Upper lobe of left lung (tissue), 6 donors: ENCODE measurements at regions not wholly inside any gene's neighbourhood (a gene's known extent, or its start where the extent isn't known, plus 50 kb on each side); places are given as distances from the start of the nearest gene placed in this dataset.

Experiments used
- ATAC-seq, 2 donors: fragments of 200-7000 bp; cut with Tn5 transposase; one replicate each; pipeline ENCODE4 v1.9.1; 2022; ENCODE audit warnings: mild to moderate bottlenecking in 2 of 2, moderate library complexity in 2 of 2; ENCODE audit not compliant: low FRiP score in 2 of 2
- DNase-seq, 2 donors: peaks; one replicate each; pipeline ENCODE4 v3.0.0-alpha.2; 2019 to 2020
- H3K27ac ChIP-seq, 4 donors: fragments of 200-600 bp; sonication (generic); one replicate each; pipeline ENCODE4 v1.5.1; 2016 to 2019
- H3K27me3 ChIP-seq, 4 donors: fragments of 200-600 bp; sonication (generic); one replicate each; pipeline ENCODE4 v1.5.1; 2017 to 2019
- H3K36me3 ChIP-seq, 4 donors: fragments of 200-600 bp; sonication (generic); one replicate each; pipeline ENCODE4 v1.5.1; 2016 to 2019
- H3K4me1 ChIP-seq, 4 donors: fragments of 200-600 bp; sonication (generic); one replicate each; pipeline ENCODE4 v1.5.1; 2018 to 2019
- H3K4me3 ChIP-seq, 4 donors: fragments of 200-600 bp; sonication (generic); one replicate each; pipeline ENCODE4 v1.5.1; 2017 to 2019; ENCODE audit warnings: mild to moderate bottlenecking in 2 of 4, moderate library complexity in 1 of 4
- H3K9me3 ChIP-seq, 4 donors: fragments of 200-600 bp; sonication (generic); one replicate each; pipeline ENCODE4 v1.5.1; 2018 to 2019
- EP300 ChIP-seq, 4 donors: sonication (generic); formaldehyde crosslinking; IDR thresholded peaks; one replicate each; pipeline ENCODE4 v1.5.1; 2017; ENCODE audit warnings: antibody characterized with exemption in 4 of 4, control low read depth in 2 of 4
- POLR2A ChIP-seq, 4 donors: fragments of 450-650 bp; IDR thresholded peaks; one replicate each; pipeline ENCODE4 v1.5.1; 2016 to 2017; ENCODE audit warnings: antibody characterized with exemption in 4 of 4, mild to moderate bottlenecking in 2 of 4
- POLR2AphosphoS5 ChIP-seq, 2 donors: sonication (generic); formaldehyde crosslinking; IDR thresholded peaks; one replicate each; pipeline ENCODE4 v1.5.1; 2017; ENCODE audit warnings: antibody characterized with exemption in 2 of 2
- WGBS, 2 donors: methylation state at CpG; one replicate each; pipeline ENCODE4 v1.1.5; 2017 to 2018; 5-methylcytosine and 5-hydroxymethylcytosine counted together
- TF ChIP-seq, protein P1 (sequence below), 6 experiments: fragments of 450-650 bp in 4 of 6; fragments of 200-600 bp in 2 of 6; sonication (generic) in 2 of 6; IDR thresholded peaks; one replicate each; pipeline ENCODE4 v1.5.1; 2016 to 2019; ENCODE audit warnings: antibody characterized with exemption in 6 of 6
- donor health status: DM: no; HTN: no; CAD: no; lungs with moderate emphysema.
- donor health status: DM: no; HTN: yes; CAD: no; lungs with severe emphysema.

DNA sequence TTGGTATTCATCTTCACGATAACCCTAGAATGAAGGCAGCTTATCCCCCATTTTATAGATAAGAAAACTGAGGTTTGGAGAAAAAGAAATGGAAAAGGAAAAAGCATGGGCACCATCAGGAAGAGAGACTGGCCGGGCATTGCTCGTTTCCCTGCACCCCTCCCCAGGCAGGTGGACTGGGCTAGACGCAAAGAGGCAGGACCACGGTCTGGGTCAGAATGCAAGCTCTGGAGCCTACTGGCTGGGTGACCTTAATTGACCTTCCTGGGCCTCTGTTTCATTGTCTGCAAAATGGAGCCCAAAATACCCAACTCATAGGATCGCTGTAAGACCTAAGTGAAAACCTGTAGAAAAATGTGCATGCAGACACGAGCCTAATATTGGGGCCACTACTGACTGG lies 135.3 kb upstream of the GLI2 start:
- no peak for ATAC-seq
- Histone ChIP-seq H3K36me3 (no peaks in the 10 kb centered on the region), H3K27ac (no peak overlapping the region), H3K4me3 (no peak overlapping the region), H3K4me1 (peaks cover 6 to 17% (median 9%) of the 10 kb centered on the region in 4 donors), H3K27me3 (no peaks in the 10 kb centered on the region), H3K9me3 (no peaks in the 10 kb centered on the region)
- DNase-seq: no peak
- TF ChIP-seq POLR2A (IDR thresholded peaks at IDR 0.05) (no peak), POLR2AphosphoS5 (IDR thresholded peaks at IDR 0.05) (no peak), EP300 (IDR thresholded peaks at IDR 0.05) (no peak)
- TF ChIP-seq, protein P1, sequence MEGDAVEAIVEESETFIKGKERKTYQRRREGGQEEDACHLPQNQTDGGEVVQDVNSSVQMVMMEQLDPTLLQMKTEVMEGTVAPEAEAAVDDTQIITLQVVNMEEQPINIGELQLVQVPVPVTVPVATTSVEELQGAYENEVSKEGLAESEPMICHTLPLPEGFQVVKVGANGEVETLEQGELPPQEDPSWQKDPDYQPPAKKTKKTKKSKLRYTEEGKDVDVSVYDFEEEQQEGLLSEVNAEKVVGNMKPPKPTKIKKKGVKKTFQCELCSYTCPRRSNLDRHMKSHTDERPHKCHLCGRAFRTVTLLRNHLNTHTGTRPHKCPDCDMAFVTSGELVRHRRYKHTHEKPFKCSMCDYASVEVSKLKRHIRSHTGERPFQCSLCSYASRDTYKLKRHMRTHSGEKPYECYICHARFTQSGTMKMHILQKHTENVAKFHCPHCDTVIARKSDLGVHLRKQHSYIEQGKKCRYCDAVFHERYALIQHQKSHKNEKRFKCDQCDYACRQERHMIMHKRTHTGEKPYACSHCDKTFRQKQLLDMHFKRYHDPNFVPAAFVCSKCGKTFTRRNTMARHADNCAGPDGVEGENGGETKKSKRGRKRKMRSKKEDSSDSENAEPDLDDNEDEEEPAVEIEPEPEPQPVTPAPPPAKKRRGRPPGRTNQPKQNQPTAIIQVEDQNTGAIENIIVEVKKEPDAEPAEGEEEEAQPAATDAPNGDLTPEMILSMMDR (IDR thresholded peaks at IDR 0.05): no peak
- WGBS, 2 donors: 92 to 94% methylated on average over 7 of the region's 7 CpGs

DNA sequence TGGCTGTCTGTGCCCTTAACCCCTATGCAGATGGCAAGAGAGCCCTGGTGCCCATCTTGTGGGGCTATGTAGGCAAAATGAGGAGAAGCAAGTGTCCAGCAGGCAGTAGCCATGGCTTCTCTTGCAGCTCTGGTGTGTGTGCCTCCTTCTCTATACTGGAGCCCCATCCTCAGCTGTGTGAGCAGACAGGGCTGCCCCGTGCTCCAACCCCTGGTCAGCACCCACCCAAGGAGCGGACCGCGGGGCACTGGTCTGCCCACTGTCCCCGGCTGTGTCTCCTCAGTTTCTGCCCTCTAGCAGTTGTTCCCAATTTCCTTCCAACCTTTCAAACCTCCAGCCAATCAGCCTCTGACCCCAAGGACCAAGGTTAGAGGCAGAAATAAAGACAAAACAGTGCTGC lies 134.9 kb upstream of the GLI2 start:
- H3K36me3 ChIP-seq: no peaks in the 10 kb centered on the region
- no peak for ATAC-seq
- no peak overlapping the region for H3K27ac ChIP-seq
- TF ChIP-seq, protein P1 (IDR thresholded peaks at IDR 0.05): no peak
- TF ChIP-seq POLR2A (IDR thresholded peaks at IDR 0.05): no peak
- TF ChIP-seq EP300 (IDR thresholded peaks at IDR 0.05): no peak
- TF ChIP-seq POLR2AphosphoS5 (IDR thresholded peaks at IDR 0.05): no peak
- no peak for DNase-seq
- no peaks in the 10 kb centered on the region for H3K9me3 ChIP-seq
- 89 to 90% methylated on average over 5 of the region's 5 CpGs for WGBS, 2 donors
- peaks cover 5 to 15% (median 7%) of the 10 kb centered on the region in 4 donors for H3K4me1 ChIP-seq
- H3K4me3 ChIP-seq: no peak overlapping the region
- no peaks in the 10 kb centered on the region for H3K27me3 ChIP-seq

DNA sequence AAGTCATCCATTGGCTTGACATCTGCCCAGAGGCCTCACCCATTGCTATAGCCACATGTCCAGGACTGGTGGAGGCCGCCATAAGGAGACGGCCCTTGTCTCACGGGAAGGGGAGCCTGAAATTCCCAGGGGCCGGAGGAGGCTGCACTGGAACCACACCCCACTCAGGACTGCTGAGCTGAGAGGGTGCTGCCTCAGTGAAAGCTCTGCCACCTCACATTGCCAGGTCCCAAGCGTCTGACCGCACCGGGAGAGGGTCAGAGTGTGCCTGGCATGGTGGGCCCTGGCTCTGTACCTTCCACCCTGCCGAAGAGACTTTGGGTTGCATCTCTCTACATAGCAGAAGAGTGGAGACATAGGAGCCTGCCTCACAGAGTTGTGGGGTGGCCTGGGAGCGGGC lies 134.1 kb upstream of the GLI2 start:
- ATAC-seq (no peak), DNase-seq (no peak)
- TF ChIP-seq, protein P1 (IDR thresholded peaks at IDR 0.05): no peak
- TF ChIP-seq EP300 (IDR thresholded peaks at IDR 0.05) (no peak), POLR2A (IDR thresholded peaks at IDR 0.05) (no peak), POLR2AphosphoS5 (IDR thresholded peaks at IDR 0.05) (no peak)
- Histone ChIP-seq H3K27ac (no peak overlapping the region), H3K27me3 (no peaks in the 10 kb centered on the region), H3K36me3 (no peaks in the 10 kb centered on the region), H3K4me3 (no peak overlapping the region), H3K4me1 (peaks cover 0 to 13% (median 3%) of the 10 kb centered on the region in 4 donors), H3K9me3 (no peaks in the 10 kb centered on the region)
- 85 to 89% methylated on average over 4 to 9 of the region's 9 CpGs for WGBS, 2 donors

DNA sequence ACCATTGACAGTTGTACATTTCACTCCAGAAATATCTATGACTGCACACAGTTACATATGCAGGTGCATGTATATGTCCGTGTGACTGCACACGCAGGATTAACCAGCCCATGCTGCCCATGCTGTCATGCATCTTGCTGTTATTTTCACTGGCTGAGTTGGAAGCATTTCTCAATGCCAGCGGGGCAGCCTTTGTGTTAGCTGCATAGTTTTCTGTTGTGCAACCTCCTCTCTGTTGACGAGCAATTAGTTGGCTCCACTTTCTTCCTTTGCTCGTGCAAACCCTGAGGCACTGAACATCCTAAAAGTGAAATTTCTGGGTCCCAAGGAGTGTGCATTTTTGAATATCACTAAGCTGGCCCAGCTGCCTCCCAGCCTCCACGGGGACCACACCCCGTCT lies 133.4 kb upstream of the GLI2 start:
- no peak overlapping the region for H3K27ac ChIP-seq
- peaks cover 0 to 13% (median 3%) of the 10 kb centered on the region in 4 donors for H3K4me1 ChIP-seq
- no peaks in the 10 kb centered on the region for H3K27me3 ChIP-seq
- TF ChIP-seq POLR2A (IDR thresholded peaks at IDR 0.05) (no peak), EP300 (IDR thresholded peaks at IDR 0.05) (no peak), POLR2AphosphoS5 (IDR thresholded peaks at IDR 0.05) (no peak)
- TF ChIP-seq, protein P1 (IDR thresholded peaks at IDR 0.05): no peak
- H3K36me3 ChIP-seq: no peaks in the 10 kb centered on the region
- no peak overlapping the region for H3K4me3 ChIP-seq
- 88% methylated on average over 7 of the region's 7 CpGs for WGBS, 2 donors
- ATAC-seq (no peak), DNase-seq (no peak)
- H3K9me3 ChIP-seq: no peaks in the 10 kb centered on the region

DNA sequence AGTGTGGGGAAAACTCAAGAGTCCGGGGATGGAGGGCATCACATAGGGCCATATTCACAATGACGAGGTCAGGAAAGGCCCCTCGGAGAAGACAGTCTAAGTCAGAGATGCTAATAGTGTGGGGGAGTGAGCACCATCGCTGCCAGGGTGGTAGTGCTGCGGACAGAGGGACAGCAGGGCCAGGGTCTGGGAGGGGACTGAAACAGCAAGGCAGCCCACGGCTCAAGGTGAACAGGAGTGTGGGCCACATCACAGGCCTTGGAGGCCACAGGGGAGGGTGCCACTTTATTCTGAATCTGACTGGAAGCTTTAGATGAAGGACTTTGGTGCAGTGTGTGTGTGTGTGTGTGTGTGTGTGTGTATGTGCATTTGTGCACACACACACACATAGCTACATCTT lies 130.9 kb upstream of the GLI2 start:
- no peak for DNase-seq
- Histone ChIP-seq H3K4me1 (no peaks in the 10 kb centered on the region), H3K36me3 (no peaks in the 10 kb centered on the region), H3K27me3 (no peaks in the 10 kb centered on the region), H3K4me3 (no peak overlapping the region), H3K27ac (no peak overlapping the region), H3K9me3 (no peaks in the 10 kb centered on the region)
- 91 to 92% methylated on average over 6 of the region's 6 CpGs for WGBS, 2 donors
- TF ChIP-seq, protein P1 (IDR thresholded peaks at IDR 0.05): no peak
- TF ChIP-seq POLR2AphosphoS5 (IDR thresholded peaks at IDR 0.05): no peak
- no peak for TF ChIP-seq EP300 (IDR thresholded peaks at IDR 0.05)
- TF ChIP-seq POLR2A (IDR thresholded peaks at IDR 0.05): no peak
- no peak for ATAC-seq
